OCI-LY3 (cell line): ENCODE measurements at regions not wholly inside any gene's neighbourhood (a gene's known extent, or its start where the extent isn't known, plus 50 kb on each side); places are given as distances from the start of the nearest gene placed in this dataset.

Experiments
- H2AFZ ChIP-seq: fragments of 200-600, 300-600 bp; shearing (Covaris generic); 2 replicates; pipeline ENCODE4 v1.6.0; 2014; ENCODE audit warnings: antibody characterized with exemption, low read depth, low read length
- H3K27ac ChIP-seq: fragments of 200-600, 300-600 bp; sonication (generic); 2 replicates; pipeline ENCODE4 v1.5.1; 2014; ENCODE audit warnings: mild to moderate bottlenecking, low read length, moderate library complexity, mixed read lengths
- H3K27me3 ChIP-seq: fragments of 200-600, 300-600 bp; sonication (generic); 2 replicates; pipeline ENCODE4 v1.6.1; 2014; ENCODE audit warnings: low read depth, low read length, mixed read lengths
- H3K36me3 ChIP-seq: fragments of 200-600, 300-600 bp; sonication (generic); replicated peaks from 2 replicates; pipeline ENCODE3; 2014; ENCODE audit warnings: low read depth, low read length, mixed read lengths
- H3K4me1 ChIP-seq: fragments of 300-600, 200-600 bp; sonication (generic); 2 replicates; pipeline ENCODE4 v1.6.1; 2014; ENCODE audit warnings: low read length, mixed read lengths
- H3K4me2 ChIP-seq: fragments of 200-600, 300-600 bp; sonication (generic); 2 replicates; pipeline ENCODE4 v1.6.1; 2014; ENCODE audit warnings: low read length, mixed read lengths
- H3K4me3 ChIP-seq: fragments of 300-600, 200-600 bp; sonication (generic); 2 replicates; pipeline ENCODE4 v1.5.1; 2014; ENCODE audit warnings: antibody characterized with exemption, mild to moderate bottlenecking, low read length, moderate library complexity
- H3K79me2 ChIP-seq: fragments of 300-600, 200-600 bp; shearing (Covaris generic); 2 replicates; pipeline ENCODE4 v1.6.1; 2014; ENCODE audit warnings: mild to moderate bottlenecking, low read length, mixed read lengths
- H3K9ac ChIP-seq: fragments of 300-600, 200-600 bp; shearing (Covaris generic); 2 replicates; pipeline ENCODE4 v1.6.0; 2014; ENCODE audit warnings: mild to moderate bottlenecking, low read length, moderate library complexity
- H3K9me3 ChIP-seq: fragments of 200-600, 300-600 bp; shearing (Covaris generic); 2 replicates; pipeline ENCODE4 v1.6.1; 2014; ENCODE audit warnings: low read length, mixed read lengths; ENCODE audit not compliant: insufficient read depth
- H4K20me1 ChIP-seq: fragments of 200-600, 300-600 bp; sonication (generic); 2 replicates; pipeline ENCODE4 v1.6.1; 2016; ENCODE audit warnings: low read length, mixed read lengths; ENCODE audit not compliant: insufficient read depth
- EZH2phosphoT487 ChIP-seq: fragments of 200-600 bp; shearing (Covaris generic); IDR thresholded peaks from 2 replicates; pipeline ENCODE4 v1.6.1; 2018; ENCODE audit warnings: antibody characterized with exemption, mixed run types, low read depth
- TF ChIP-seq, protein P1 (sequence below): fragments of 200-600, 300-600 bp; sonication (generic); IDR thresholded peaks from 2 replicates; pipeline ENCODE4 v1.5.1; 2014; ENCODE audit warnings: antibody characterized with exemption, low read length, low read depth

DNA sequence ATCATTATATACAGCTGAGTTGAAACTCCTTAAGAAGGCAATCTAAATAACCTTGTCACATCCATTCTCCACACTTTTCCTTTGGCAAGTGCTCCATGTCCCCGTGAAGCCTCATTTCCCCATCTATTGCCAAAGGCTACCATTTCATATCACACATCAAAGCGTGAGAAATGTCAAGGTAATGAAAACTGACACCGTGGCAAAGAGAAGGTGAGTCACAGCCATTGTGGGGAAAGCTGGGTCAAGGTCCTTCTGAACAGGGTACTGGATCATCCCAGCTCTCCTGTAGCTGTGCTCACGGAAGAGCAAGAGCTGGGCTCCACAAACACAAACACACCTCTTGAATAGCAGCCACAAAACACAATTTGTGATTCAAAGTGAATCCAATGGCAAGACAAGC, 58.2 kb upstream of the REG3G start:
- H2AFZ ChIP-seq, result no peak overlapping the region
- no peak overlapping the region for H3K9ac ChIP-seq
- H4K20me1 ChIP-seq, result no peaks in the 10 kb centered on the region
- no peak overlapping the region for H3K4me2 ChIP-seq
- no peak overlapping the region for H3K4me3 ChIP-seq
- no peaks in the 10 kb centered on the region for H3K4me1 ChIP-seq
- H3K27me3 ChIP-seq, result no peaks in the 10 kb centered on the region
- H3K9me3 ChIP-seq, result no peaks in the 10 kb centered on the region
- no peak overlapping the region for H3K27ac ChIP-seq
- TF ChIP-seq EZH2phosphoT487, result no peak
- TF ChIP-seq, protein P1, sequence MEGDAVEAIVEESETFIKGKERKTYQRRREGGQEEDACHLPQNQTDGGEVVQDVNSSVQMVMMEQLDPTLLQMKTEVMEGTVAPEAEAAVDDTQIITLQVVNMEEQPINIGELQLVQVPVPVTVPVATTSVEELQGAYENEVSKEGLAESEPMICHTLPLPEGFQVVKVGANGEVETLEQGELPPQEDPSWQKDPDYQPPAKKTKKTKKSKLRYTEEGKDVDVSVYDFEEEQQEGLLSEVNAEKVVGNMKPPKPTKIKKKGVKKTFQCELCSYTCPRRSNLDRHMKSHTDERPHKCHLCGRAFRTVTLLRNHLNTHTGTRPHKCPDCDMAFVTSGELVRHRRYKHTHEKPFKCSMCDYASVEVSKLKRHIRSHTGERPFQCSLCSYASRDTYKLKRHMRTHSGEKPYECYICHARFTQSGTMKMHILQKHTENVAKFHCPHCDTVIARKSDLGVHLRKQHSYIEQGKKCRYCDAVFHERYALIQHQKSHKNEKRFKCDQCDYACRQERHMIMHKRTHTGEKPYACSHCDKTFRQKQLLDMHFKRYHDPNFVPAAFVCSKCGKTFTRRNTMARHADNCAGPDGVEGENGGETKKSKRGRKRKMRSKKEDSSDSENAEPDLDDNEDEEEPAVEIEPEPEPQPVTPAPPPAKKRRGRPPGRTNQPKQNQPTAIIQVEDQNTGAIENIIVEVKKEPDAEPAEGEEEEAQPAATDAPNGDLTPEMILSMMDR, result no peak
- H3K36me3 ChIP-seq, result no peaks in the 10 kb centered on the region
- H3K79me2 ChIP-seq, result no peaks in the 10 kb centered on the region

DNA sequence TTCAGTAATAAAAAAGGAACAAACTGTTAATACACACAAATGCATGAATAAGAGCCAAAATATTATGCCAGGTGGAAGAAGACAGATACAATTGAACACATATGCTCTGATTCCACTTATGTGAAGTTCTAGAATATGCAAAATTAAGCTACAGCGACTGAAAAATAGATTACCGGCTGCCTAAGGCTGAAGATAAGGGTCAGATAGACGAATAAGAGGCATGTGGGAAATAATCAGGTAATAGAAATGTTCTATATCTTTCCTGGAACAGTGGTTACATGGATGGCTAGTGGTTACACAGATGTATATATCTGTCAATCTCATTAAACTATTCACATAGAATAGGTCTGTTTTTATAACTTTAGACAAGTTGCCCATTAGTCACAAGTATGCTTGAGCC, 51.9 kb upstream of the REG3G start:
- TF ChIP-seq, protein P1, result no peak
- TF ChIP-seq EZH2phosphoT487, result no peak
- H3K79me2 ChIP-seq, result no peaks in the 10 kb centered on the region
- peaks cover 17% of the 10 kb centered on the region for H3K4me1 ChIP-seq
- H3K27me3 ChIP-seq, result no peaks in the 10 kb centered on the region
- no peaks in the 10 kb centered on the region for H4K20me1 ChIP-seq
- no peak overlapping the region for H3K4me2 ChIP-seq
- H3K27ac ChIP-seq, result no peak overlapping the region
- H3K9ac ChIP-seq, result no peak overlapping the region
- no peak overlapping the region for H3K4me3 ChIP-seq
- H3K36me3 ChIP-seq, result no peaks in the 10 kb centered on the region
- no peaks in the 10 kb centered on the region for H3K9me3 ChIP-seq
- H2AFZ ChIP-seq, result no peak overlapping the region
